Osteocyte (in vitro differentiated cells): ENCODE measurements at regions not wholly inside any gene's neighbourhood (a gene's known extent, or its start where the extent isn't known, plus 50 kb on each side); places are given as distances from the start of the nearest gene placed in this dataset.

Experiments used
- DNase-seq: peaks from one replicate; pipeline ENCODE4 v3.0.0; 2021; ENCODE audit warnings: mixed read lengths; ENCODE audit not compliant: unreplicated experiment; ENCODE audit errors: extremely low spot score
- H3K27ac Mint-ChIP-seq: one replicate; pipeline ENCODE4 v1.8.0; 2021; ENCODE audit warnings: mild to moderate bottlenecking, mixed read lengths; ENCODE audit not compliant: unreplicated experiment
- H3K27me3 Mint-ChIP-seq: one replicate; pipeline ENCODE4 v1.8.0; 2021; ENCODE audit warnings: mixed read lengths; ENCODE audit not compliant: unreplicated experiment
- H3K36me3 Mint-ChIP-seq: one replicate; pipeline ENCODE4 v1.8.0; 2021; ENCODE audit warnings: mixed read lengths; ENCODE audit not compliant: unreplicated experiment
- H3K4me1 Mint-ChIP-seq: one replicate; pipeline ENCODE4 v1.8.0; 2021; ENCODE audit warnings: mixed read lengths; ENCODE audit not compliant: unreplicated experiment
- H3K4me3 Mint-ChIP-seq: one replicate; pipeline ENCODE4 v1.8.0; 2021; ENCODE audit warnings: mild to moderate bottlenecking, moderate library complexity, mixed read lengths; ENCODE audit not compliant: unreplicated experiment
- H3K9me3 Mint-ChIP-seq: one replicate; pipeline ENCODE4 v1.8.0; 2021; ENCODE audit warnings: mixed read lengths; ENCODE audit not compliant: unreplicated experiment
- TF ChIP-seq, protein P1 (sequence below): fragments of 200-600 bp; sonication (generic); IDR thresholded peaks from 2 replicates; pipeline ENCODE4 v1.5.0; 2021; ENCODE audit warnings: antibody characterized with exemption, mild to moderate bottlenecking, moderate library complexity

DNA sequence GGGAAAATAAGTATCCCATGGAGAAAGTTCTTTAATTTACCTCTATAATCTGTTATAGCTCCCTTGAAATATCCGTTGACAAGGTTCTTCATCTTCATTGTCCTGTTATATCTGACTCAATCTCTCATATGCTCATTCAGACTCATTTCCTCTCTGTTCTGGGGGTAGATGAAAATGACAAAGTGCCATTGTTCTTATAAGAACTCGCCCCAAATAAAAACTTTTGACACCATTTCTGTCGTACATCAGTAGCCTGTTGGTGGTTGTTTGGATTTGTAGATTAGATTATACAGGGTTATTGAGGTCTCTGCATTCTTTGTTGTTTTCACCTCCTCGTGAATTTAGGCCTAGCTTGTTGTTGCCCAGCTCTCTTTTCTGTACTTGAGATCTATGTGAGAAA lies 55.2 kb upstream of the IPO9 start:
- H3K36me3 Mint-ChIP-seq = peaks cover 57% of the 10 kb centered on the region
- H3K27me3 Mint-ChIP-seq = no peaks in the 10 kb centered on the region
- H3K4me1 Mint-ChIP-seq = peaks cover 77% of the 10 kb centered on the region
- TF ChIP-seq, protein P1, sequence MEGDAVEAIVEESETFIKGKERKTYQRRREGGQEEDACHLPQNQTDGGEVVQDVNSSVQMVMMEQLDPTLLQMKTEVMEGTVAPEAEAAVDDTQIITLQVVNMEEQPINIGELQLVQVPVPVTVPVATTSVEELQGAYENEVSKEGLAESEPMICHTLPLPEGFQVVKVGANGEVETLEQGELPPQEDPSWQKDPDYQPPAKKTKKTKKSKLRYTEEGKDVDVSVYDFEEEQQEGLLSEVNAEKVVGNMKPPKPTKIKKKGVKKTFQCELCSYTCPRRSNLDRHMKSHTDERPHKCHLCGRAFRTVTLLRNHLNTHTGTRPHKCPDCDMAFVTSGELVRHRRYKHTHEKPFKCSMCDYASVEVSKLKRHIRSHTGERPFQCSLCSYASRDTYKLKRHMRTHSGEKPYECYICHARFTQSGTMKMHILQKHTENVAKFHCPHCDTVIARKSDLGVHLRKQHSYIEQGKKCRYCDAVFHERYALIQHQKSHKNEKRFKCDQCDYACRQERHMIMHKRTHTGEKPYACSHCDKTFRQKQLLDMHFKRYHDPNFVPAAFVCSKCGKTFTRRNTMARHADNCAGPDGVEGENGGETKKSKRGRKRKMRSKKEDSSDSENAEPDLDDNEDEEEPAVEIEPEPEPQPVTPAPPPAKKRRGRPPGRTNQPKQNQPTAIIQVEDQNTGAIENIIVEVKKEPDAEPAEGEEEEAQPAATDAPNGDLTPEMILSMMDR = no peak
- H3K4me3 Mint-ChIP-seq = no peak overlapping the region
- H3K9me3 Mint-ChIP-seq = peaks cover 4% of the 10 kb centered on the region
- no peak for DNase-seq
- peak overlapping the region; percentile 33 for H3K27ac Mint-ChIP-seq

DNA sequence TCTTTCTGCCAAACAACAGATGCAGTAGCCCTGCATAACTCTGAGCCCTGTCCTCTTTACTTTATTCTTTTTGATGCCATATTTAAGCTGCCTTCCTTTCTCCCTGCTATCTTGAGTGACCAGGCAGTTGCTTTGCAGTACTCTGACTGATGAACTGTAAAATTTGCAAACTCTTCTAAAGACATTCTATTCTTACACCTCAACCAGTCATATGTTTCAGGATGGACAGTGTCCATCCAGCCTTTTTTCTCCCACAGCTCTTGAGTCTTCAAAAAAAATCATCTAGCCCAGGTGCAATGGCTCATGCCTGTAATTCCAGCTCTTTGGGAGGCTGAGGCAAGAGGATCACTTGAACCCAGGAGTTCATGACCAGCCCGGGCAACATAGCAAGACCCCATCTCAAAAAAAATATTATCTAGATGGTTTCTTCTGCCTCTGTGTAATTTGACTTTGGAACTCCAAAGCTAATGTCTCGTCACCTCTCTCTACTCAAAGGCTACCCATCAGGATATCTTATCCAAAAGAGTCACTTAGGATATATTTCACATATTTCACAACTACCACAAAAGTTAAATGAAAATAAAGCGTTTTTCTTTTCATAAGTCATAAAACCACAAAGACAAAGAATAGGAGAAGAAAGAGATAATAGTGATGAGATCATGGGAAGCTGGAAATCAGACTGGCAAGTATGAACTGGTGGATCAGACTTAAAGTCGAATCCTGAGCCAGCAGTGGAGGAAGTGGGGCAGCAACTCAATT lies 54.6 kb upstream of the IPO9 start:
- TF ChIP-seq, protein P1 = no peak
- peak overlapping the region; percentile 71 for H3K27ac Mint-ChIP-seq
- H3K4me1 Mint-ChIP-seq = peaks cover 78% of the 10 kb centered on the region
- H3K4me3 Mint-ChIP-seq = no peak overlapping the region
- peaks cover 58% of the 10 kb centered on the region for H3K36me3 Mint-ChIP-seq
- H3K9me3 Mint-ChIP-seq = peaks cover 4% of the 10 kb centered on the region
- H3K27me3 Mint-ChIP-seq = no peaks in the 10 kb centered on the region
- DNase-seq = no peak

DNA sequence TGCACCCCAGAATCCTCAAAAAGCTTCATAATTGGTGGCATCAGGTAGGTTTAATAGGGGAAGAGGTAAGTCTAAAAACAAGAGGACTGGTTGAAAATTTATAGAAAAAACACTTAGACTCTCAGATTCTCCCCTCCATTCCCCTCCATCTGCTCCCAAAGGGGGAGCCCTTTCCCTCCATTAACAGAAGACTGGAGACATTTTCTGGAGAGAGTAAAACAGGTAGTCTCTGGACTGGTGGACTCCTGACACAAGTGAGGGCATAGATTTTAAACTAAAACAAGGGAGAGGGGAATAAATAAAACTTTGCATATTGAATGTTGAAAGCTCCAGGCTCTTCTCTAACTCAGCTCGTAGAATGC lies 54.0 kb upstream of the IPO9 start:
- DNase-seq = no peak
- Mint-ChIP-seq H3K36me3 (peaks cover 57% of the 10 kb centered on the region), H3K4me1 (peaks cover 78% of the 10 kb centered on the region), H3K4me3 (no peak overlapping the region), H3K9me3 (peaks cover 4% of the 10 kb centered on the region), H3K27ac (peak overlapping the region; percentile 71), H3K27me3 (no peaks in the 10 kb centered on the region)
- TF ChIP-seq, protein P1 = no peak

DNA sequence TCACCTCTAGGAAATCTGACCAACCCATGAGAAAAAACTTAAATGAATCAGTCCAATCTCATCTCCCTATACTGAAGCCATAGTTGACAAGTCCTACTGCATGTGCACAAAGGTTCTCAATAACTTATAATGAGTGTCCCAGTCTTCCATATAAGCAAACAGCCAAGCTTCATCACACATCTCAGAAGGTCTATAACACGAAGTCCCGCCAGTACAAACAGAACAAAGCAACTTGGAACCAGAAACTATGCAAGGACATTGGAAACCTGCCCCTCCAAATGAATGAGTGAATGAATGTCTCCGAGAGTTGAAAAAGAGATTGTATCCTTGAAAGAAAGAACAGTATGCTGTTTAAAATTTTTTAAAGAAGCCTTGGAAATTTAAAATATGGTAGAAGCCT lies 53.6 kb upstream of the IPO9 start:
- Mint-ChIP-seq H3K9me3 (peaks cover 4% of the 10 kb centered on the region), H3K4me1 (peaks cover 78% of the 10 kb centered on the region), H3K4me3 (no peak overlapping the region), H3K27ac (peak overlapping the region; percentile 71), H3K36me3 (peaks cover 55% of the 10 kb centered on the region), H3K27me3 (no peaks in the 10 kb centered on the region)
- DNase-seq = no peak
- TF ChIP-seq, protein P1 = no peak

DNA sequence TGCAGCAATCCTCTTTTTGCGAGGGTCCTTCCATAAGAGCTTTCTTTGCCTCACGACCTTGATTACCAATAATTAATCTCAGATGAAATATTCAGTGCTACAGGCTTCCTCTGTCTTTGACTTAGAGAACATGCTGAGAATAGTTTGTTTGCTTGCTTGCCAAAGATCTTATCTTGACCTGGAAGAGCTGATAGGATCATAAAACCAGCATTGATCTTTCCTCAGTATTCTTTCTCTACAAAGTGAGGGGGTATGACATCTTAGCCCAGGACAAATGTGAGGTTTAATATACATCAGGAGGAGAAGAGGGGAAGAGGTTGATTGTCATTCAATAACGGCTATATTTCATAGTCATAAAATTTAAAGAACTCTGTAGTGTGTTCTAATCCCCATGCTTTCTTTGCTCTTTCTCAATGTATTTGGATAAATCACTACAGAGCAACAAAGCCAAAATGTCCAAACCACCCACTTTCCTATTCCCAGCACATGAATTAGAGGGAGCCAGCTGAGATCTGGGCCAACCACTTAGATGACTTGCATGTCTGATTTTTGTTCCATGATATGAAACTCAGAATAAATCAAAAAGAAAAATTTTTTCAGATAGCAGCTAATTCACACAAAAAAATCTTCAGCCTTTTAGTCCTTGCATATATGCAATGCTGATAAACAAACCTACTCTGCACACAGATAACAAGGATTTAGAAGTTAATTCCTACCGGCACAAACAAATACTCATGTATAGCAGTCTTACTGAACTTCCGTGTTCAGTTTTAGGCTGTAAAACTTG lies 50.5 kb upstream of the IPO9 start:
- Mint-ChIP-seq H3K27me3 (no peaks in the 10 kb centered on the region), H3K36me3 (peaks cover 67% of the 10 kb centered on the region), H3K27ac (peak overlapping the region; percentile 88), H3K4me3 (no peak overlapping the region), H3K9me3 (no peaks in the 10 kb centered on the region), H3K4me1 (peaks cover 88% of the 10 kb centered on the region)
- no peak for DNase-seq
- TF ChIP-seq, protein P1 = no peak
